LNCAP (cell line): ENCODE measurements at regions not wholly inside any gene's neighbourhood (a gene's known extent, or its start where the extent isn't known, plus 50 kb on each side); places are given as distances from the start of the nearest gene placed in this dataset.

Experiments
- CTCF ChIP-seq: fragments of 450-650 bp; IDR thresholded peaks from 2 replicates; pipeline ENCODE4 v1.5.1; 2017; ENCODE audit warnings: mild to moderate bottlenecking

DNA sequence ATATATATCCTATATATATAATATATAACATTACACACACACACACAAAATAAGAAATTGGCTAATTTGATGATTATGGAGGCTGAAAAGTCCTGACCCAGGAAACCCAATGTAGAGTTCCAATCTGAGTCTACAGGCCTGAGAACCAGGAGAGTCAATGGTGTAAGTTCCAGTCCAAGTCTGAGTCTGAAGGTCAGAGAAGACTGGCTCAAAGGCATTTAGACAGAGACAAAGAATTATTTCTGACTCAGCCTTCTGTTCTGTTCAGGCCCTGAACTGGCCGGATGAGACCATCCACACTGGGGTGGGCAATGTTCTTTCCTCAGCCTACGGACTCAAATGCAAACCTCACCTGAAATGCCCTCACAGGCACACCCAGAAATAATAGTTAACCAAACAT, 60.6 kb upstream of the STX18 start:
- TF ChIP-seq CTCF, result no peak

GRCh38 chr4:4601803-4602369, 60.0 kb upstream of the STX18 start:
- no peak for TF ChIP-seq CTCF

DNA sequence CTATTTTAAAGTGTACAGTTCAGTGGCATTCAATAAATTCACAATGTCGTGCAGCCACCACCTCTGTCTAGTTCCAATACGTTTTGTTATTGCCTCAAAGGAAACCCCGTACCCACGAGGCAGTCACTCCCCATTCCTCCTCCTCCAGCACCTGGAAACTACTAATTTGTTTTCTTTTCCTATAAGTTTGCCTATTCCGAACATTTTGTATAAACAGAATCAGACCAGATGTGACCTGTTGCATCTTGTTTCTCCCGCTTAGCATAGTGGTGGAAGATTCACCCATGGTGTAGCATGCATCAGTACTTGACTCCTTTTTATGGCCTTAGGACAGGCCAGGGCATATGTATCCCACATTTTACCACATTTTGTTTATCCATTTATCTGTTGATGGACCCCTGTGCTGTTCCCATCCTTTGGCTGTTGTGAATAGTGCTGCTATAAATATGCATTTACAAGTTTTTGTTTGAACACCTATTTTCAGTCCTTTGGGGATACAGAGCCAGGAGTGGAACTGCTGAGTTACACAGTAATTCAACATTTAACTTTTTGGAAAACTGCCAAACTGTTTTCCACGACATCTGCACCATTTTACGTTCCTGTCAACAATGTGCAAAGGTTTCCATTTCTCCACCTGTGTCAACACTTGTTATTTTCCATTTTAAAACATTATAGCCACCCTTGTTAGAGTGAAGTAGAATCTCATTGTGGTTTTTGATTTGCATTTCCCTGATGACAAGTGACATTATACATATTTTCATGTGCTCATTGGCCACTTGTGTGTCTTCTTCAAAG, 57.8 kb upstream of the STX18 start:
- no peak for TF ChIP-seq CTCF

- no peak for TF ChIP-seq CTCF
These were observed 57.1 kb upstream of the STX18 start for GRCh38 chr4:4598851-4599411.

DNA sequence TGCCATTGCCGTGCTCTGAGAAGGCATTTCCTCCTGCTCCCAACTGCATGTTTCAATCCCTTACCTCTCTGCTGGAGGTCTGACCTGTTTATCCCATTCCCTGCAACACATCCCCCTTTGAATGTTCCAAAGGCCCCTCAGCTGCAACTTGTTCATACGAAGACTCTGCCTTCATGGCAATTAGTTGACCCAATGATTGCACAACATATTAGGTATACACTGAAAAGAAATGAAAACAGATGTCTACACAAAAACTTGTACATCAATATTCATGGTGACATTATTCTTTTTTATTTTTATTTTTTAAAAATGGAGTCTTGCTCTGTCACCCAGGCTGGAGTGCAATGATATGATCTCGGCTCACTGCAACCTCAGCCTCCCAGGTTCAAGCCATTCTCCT, 54.9 kb upstream of the STX18 start:
- TF ChIP-seq CTCF, result no peak

- no peak for TF ChIP-seq CTCF
These were observed 53.4 kb upstream of the STX18 start for GRCh38 chr4:4595252-4595651.

GRCh38 chr4:4594285-4594920, 52.6 kb upstream of the STX18 start:
- no peak for TF ChIP-seq CTCF
